Astrocyte (in vitro differentiated cells and primary cell): ENCODE measurements at regions not wholly inside any gene's neighbourhood (a gene's known extent, or its start where the extent isn't known, plus 50 kb on each side); places are given as distances from the start of the nearest gene placed in this dataset.

Experiments used
- EZH2 ChIP-seq: IDR thresholded peaks from 2 replicates; pipeline ENCODE4 v1.6.1; 2012; ENCODE audit warnings: mild to moderate bottlenecking, low read length, inconsistent platforms; ENCODE audit not compliant: insufficient read depth
- TF ChIP-seq, protein P1 (sequence below): IDR thresholded peaks from 2 replicates; pipeline ENCODE4 v1.5.1; 2011; ENCODE audit warnings: low read depth, mild to moderate bottlenecking, inconsistent platforms, low read length, moderate library complexity; ENCODE audit not compliant: insufficient read depth

GRCh38 chr4:164378361-164378760 lies 375.6 kb upstream of the SMIM31 start:
- no peak for TF ChIP-seq EZH2
- TF ChIP-seq, protein P1, sequence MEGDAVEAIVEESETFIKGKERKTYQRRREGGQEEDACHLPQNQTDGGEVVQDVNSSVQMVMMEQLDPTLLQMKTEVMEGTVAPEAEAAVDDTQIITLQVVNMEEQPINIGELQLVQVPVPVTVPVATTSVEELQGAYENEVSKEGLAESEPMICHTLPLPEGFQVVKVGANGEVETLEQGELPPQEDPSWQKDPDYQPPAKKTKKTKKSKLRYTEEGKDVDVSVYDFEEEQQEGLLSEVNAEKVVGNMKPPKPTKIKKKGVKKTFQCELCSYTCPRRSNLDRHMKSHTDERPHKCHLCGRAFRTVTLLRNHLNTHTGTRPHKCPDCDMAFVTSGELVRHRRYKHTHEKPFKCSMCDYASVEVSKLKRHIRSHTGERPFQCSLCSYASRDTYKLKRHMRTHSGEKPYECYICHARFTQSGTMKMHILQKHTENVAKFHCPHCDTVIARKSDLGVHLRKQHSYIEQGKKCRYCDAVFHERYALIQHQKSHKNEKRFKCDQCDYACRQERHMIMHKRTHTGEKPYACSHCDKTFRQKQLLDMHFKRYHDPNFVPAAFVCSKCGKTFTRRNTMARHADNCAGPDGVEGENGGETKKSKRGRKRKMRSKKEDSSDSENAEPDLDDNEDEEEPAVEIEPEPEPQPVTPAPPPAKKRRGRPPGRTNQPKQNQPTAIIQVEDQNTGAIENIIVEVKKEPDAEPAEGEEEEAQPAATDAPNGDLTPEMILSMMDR: no peak
